Esophagus muscularis mucosa (tissue), 3 donors: ENCODE measurements at regions not wholly inside any gene's neighbourhood (a gene's known extent, or its start where the extent isn't known, plus 50 kb on each side); places are given as distances from the start of the nearest gene placed in this dataset.

Experiments used
- POLR2A ChIP-seq: fragments of 450-650 bp; IDR thresholded peaks from one replicate; pipeline ENCODE4 v1.6.1; 2017; ENCODE audit warnings: antibody characterized with exemption, moderate library complexity, mild to moderate bottlenecking, low read depth
- TF ChIP-seq, protein P1 (sequence below), 3 experiments: fragments of 200-600 bp in 2 of 3; fragments of 450-650 bp in 1 of 3; sonication (generic) in 2 of 3; IDR thresholded peaks; one replicate each; pipeline ENCODE4 v1.5.1; 2017 to 2019; ENCODE audit warnings: antibody characterized with exemption in 3 of 3, mild to moderate bottlenecking in 2 of 3, moderate library complexity in 1 of 3

DNA sequence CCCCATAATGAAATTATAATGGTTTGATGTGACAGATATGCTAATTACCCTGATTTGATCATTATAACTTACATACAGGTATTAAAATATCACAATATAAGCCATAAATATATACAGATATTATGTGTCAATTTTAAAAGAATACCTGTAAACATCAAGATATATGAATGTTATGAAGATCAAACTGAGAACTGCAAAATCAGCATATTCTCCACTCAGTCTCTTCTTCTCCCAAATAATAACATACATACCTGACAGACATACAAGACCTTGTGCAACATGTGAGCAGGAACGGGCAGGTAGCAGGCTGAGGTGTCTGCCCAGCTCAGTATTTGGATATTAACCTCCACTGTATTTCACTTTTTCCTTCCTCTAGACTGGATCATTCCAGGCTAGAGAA lies 547.2 kb downstream of the UQCRFS1 start:
- TF ChIP-seq, protein P1, sequence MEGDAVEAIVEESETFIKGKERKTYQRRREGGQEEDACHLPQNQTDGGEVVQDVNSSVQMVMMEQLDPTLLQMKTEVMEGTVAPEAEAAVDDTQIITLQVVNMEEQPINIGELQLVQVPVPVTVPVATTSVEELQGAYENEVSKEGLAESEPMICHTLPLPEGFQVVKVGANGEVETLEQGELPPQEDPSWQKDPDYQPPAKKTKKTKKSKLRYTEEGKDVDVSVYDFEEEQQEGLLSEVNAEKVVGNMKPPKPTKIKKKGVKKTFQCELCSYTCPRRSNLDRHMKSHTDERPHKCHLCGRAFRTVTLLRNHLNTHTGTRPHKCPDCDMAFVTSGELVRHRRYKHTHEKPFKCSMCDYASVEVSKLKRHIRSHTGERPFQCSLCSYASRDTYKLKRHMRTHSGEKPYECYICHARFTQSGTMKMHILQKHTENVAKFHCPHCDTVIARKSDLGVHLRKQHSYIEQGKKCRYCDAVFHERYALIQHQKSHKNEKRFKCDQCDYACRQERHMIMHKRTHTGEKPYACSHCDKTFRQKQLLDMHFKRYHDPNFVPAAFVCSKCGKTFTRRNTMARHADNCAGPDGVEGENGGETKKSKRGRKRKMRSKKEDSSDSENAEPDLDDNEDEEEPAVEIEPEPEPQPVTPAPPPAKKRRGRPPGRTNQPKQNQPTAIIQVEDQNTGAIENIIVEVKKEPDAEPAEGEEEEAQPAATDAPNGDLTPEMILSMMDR (IDR thresholded peaks at IDR 0.05), result no peak
- no peak for TF ChIP-seq POLR2A
